Motor neuron (in vitro differentiated cells): ENCODE measurements at regions not wholly inside any gene's neighbourhood (a gene's known extent, or its start where the extent isn't known, plus 50 kb on each side); places are given as distances from the start of the nearest gene placed in this dataset.

ENCODE experiments used
- ATAC-seq, 8 experiments: fragments of 200-7000 bp; cut with Tn5 transposase; replicated peaks in 6 of 8; 2 replicates each; pipeline ENCODE4 v1.8.0; 2021; ENCODE audit warnings: mild to moderate bottlenecking in 8 of 8, moderate library complexity in 8 of 8
- H3K27ac ChIP-seq, 2 donors: fragments of 250-450 bp; sonication (Bioruptor Pico); 2 replicates each; pipeline ENCODE4 v1.9.0; 2021; ENCODE audit warnings: antibody characterized with exemption in 2 of 2, mild to moderate bottlenecking in 2 of 2, moderate library complexity in 1 of 2
- H3K4me1 ChIP-seq, 2 donors: fragments of 250-450 bp; sonication (Bioruptor Pico); replicated peaks in 1 of 2; 2 replicates each; pipeline ENCODE4 v1.6.1; 2021; ENCODE audit warnings: antibody characterized with exemption in 2 of 2, mild to moderate bottlenecking in 2 of 2, moderate library complexity in 1 of 2
- H3K4me3 ChIP-seq, 5 donors: fragments of 250-450 bp; sonication (Bioruptor Pico); 2 replicates each; pipeline ENCODE4 v1.9.0; 2021; ENCODE audit warnings: antibody characterized with exemption in 5 of 5, mild to moderate bottlenecking in 5 of 5, moderate library complexity in 4 of 5
- WGBS, 10 experiments: fragments of 450-650 bp; shearing (Covaris generic); methylation state at CpG; one replicate each; pipeline ENCODE4 v1.0.0; 2022; 5-methylcytosine and 5-hydroxymethylcytosine counted together
- in situ Hi-C, 9 experiments: fragments of 400-800 bp; cut with MboI; loops; one replicate each; pipeline ENCODE4 v1.15.0; 2021; ENCODE audit warnings: low sequenced_read_pairs in 9 of 9, low pct_unique_long_range_greater_than_20kb in 2 of 9; ENCODE audit not compliant: unreplicated experiment in 9 of 9

DNA sequence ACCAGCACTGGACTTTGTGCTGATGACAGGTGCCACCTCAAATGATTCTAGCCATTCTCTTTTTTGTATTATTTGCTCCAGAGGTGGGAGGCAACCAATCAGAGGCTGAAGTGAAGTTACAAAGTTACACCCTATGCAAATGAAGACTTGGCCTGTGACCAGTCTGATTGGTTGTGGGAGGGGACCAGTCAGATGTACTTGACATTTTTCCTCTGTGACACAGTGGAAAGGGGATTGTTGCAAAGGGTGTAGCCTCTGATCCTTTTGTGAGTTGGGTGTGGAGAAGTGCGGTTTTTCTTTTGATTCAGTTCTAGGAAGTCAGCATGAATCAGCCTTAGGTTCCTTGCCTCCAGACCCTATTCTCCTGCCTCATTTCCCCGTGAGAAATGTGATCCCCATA lies 244.0 kb downstream of the ARL6IP6 start:
- peaks cover 0 to 2% of the 10 kb centered on the region in 2 donors for H3K4me1 ChIP-seq
- in situ Hi-C loops: no loop called here
- 0 to 100% (median 64%) methylated on average over 1 to 2 of the region's 2 CpGs; no CpG with 5 or more reads in 6 of the 10 experiments for WGBS, 10 experiments

DNA sequence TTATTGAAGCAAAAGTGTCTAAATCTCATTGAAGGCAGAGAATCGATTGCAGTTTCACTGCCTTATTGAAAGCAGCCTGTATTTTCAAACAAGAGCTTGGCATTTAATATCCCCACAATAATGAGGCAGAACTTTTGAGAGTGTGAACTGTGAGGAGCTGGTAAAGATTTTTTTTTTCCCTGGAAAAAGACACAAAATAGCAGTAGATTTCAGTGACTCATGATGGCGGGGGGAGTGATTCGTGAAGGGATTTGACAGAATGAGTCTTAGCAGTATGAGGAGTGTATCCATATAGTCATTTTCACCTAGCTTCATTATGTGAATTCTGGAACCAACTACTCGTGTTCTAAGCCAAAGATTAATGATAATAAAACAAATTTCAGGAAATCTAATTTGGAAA lies 242.9 kb downstream of the ARL6IP6 start:
- Histone ChIP-seq H3K4me1 (peaks cover 0 to 2% of the 10 kb centered on the region in 2 donors), H3K4me3 (no peak overlapping the region), H3K27ac (no peak overlapping the region)
- in situ Hi-C loops: no loop called here
- 15 to 92% (median 71%) methylated on average over 2 to 4 of the region's 4 CpGs for WGBS, 10 experiments
- ATAC-seq: no peak

More for the DNA sequence above, 244.0 kb downstream of the ARL6IP6 start:
- peak in 2 of 8 experiments; percentile 97 for ATAC-seq
- Histone ChIP-seq H3K27ac (no peak overlapping the region), H3K4me3 (no peak overlapping the region)

DNA sequence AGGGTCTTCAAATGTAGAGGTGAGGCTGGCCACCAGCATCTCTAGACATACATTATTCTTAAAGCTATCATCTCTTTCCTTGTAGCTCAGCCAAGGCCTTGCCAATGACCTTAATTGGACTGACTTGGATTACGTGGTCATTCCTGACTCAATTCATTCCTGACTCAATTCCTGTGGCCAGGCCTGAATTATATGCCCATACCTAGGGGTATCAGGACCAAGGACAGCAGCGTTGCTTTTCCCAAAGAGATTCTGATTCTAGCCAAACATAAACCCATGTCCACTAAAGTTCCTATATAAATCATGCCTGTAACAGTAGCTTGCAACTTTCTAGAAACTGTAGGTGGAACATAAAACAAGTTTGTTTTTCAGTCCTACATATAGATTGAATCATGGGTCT lies 231.7 kb downstream of the ARL6IP6 start:
- Histone ChIP-seq H3K4me1 (no peaks in the 10 kb centered on the region), H3K4me3 (no peak overlapping the region), H3K27ac (no peak overlapping the region)
- in situ Hi-C loops: no loop called here
- ATAC-seq: peak in 2 of 8 experiments; percentile 22 to 34
- 0 to 100% (median 43%) methylated on average over 1 to 2 of the region's 2 CpGs; no CpG with 5 or more reads in 2 of the 10 experiments for WGBS, 10 experiments

DNA sequence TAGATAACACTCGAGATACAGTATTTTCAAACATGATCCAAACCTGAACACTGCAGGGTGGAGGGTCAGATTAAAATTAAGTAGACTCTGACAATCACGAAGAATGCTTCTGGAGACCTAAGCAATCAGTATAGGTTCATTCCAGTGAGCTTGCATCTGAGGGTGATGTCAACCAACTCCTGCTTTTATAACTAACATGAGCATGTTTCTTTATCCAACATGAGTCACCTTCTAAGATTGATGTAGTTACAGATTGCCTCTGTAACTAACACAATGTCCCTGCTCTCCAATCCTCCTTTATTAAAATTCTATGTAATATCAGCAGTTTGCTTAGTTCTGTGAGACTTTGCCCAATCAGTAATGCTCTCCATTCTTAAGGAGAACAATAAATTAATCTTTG lies 225.7 kb downstream of the ARL6IP6 start:
- in situ Hi-C loops: no loop called here
- peak in 7 of 8 experiments; percentile 51 to 99 (median 96) for ATAC-seq
- WGBS, 10 experiments: 0 to 84% (median 50%) methylated on average over 1 to 2 of the region's 2 CpGs; no CpG with 5 or more reads in 1 of the 10 experiments
- Histone ChIP-seq H3K27ac (no peak overlapping the region), H3K4me1 (no peaks in the 10 kb centered on the region), H3K4me3 (no peak overlapping the region)

DNA sequence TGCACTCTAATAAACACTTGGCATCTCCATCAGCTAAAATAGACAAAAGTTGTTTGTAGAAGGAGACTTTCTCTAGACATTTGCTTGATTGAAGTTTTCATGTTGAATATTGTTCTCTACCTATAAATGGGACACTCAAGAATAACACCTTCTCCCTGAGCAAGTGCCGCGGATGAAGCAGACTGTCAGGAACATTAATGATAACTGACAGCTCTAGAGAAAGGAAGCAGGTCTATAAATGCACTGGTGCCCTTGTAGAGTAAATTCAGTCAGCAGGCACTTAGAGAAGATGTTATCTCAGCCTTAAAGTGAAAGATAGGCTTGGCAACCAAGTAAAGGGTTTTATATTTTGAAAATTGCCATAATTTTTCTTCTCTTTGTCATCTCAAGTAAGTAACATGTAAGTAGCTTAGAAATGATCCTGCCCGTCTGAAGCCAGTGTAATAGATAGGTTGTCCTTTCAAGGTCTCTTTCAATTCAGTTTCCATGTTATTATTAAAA lies 224.6 kb downstream of the ARL6IP6 start:
- no peak overlapping the region for H3K4me3 ChIP-seq
- in situ Hi-C loops: no loop called here
- no peaks in the 10 kb centered on the region for H3K4me1 ChIP-seq
- H3K27ac ChIP-seq: no peak overlapping the region
- ATAC-seq: no peak
- WGBS, 10 experiments: 35 to 100% (median 70%) methylated on average over 1 to 3 of the region's 3 CpGs; no CpG with 5 or more reads in 2 of the 10 experiments

DNA sequence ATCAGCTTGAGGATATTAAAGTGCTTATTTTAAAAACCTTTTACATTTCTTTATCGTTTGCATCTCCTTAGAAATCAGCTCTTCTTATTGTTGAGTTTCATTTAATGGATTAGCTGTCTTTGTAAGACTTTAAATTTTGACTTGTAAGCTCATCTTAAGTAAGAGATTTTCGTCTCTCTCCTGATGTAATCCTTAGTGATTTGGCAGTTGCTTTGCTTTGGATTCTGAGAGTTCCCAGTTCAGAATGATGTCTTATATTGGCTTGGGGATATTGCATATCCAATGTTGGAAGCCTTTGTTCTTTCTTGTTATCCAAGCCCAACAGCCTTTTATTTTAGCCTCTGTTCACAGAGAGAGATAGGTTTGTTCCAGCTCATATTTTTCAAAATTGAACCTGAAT lies 212.1 kb downstream of the ARL6IP6 start:
- Histone ChIP-seq H3K4me3 (no peak overlapping the region), H3K27ac (no peak overlapping the region), H3K4me1 (no peaks in the 10 kb centered on the region)
- in situ Hi-C loops: no loop called here
- ATAC-seq: no peak
- WGBS, 10 experiments: 9 to 100% (median 77%) methylated on average over 2 of the region's 2 CpGs; no CpG with 5 or more reads in 1 of the 10 experiments

DNA sequence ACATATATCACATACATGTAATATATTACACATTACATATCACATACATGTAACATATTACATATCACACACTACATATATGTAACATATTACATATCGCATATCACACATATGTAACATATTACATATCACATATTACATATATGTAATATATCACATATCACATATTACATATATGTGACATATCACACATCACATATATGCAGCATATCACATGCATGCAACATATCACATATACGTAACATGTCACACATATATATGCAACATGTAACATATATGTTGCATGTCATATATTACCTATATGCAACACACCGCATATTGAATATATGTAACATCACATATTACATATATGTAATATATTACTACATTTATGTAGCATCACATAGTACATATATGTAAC lies 211.2 kb downstream of the ARL6IP6 start:
- Histone ChIP-seq H3K27ac (no peak overlapping the region), H3K4me1 (no peaks in the 10 kb centered on the region), H3K4me3 (no peak overlapping the region)
- 73 to 100% (median 100%) methylated on average over 1 to 3 of the region's 3 CpGs; no CpG with 5 or more reads in 3 of the 10 experiments for whole genome bisulfite sequencing, 10 experiments
- ATAC-seq: no peak
- in situ Hi-C loops: no loop called here

DNA sequence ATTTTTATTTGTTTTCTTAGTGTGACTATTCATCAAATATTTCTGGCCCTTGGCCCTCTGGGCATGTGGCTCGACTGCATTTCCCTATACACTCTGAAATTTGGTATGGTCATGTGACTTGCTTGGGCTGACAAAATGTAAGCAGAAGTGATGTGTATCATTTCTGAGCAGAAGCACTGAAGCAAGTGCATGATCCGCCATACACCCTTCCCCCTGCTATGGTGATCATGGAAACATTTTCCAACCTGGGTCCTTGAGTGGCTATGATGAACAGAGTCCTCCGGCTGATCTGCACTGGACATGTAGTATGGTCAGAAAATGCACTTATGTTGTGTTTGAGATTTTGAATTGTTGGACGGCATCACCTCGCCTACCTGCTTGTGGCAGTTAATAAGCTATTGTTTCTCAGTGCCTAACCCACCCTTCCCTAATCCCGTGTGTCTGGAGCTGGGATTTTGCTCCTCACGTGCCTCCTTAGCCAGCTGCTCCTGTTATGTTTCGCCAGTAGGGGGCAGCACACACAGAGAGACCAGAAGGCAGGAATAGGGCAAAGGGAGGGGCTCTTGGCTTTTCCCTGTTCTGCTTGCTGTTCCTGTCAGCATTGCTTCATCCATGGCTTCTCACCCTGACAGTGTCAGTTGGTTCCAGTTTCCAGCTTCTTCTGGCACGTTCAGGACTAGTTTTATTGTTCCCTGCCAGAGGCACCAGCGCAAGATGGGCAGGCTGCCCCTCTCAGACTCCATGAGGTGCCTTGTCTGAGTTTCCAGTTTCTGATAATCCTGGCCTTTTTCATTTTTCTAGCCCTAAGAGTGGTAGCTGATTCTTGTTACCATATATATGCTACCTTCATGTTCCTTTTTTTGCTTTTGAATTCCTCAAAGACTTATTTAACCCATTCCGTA lies 207.4 kb downstream of the ARL6IP6 start:
- Histone ChIP-seq H3K4me1 (no peaks in the 10 kb centered on the region), H3K27ac (no peak overlapping the region), H3K4me3 (no peak overlapping the region)
- 24 to 74% (median 59%) methylated on average over 3 to 10 of the region's 11 CpGs; no CpG with 5 or more reads in 1 of the 10 experiments for WGBS, 10 experiments
- in situ Hi-C loops: no loop called here
- peak; percentile 96 to 99 (median 98) for ATAC-seq

DNA sequence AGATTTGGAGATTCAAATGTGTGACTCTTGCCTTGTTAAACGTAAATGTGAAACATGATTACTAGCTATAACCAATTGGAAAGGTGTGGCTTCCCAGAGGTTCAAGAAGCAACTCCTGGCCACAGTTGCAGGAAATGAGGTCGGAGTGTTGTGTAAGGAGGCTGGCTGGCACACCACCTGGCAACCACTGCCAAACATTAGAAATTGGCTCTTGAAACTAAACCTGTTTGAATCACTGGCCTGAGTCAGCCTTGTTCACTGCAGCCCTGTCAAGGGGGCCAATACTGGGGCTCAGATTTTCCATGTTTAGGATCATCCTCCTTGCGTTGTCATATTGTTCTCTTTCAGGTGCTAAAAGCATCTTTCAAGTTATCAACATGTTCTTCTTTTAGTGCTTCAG lies 206.3 kb downstream of the ARL6IP6 start:
- WGBS, 10 experiments: 34 to 100% (median 93%) methylated on average over 1 to 3 of the region's 3 CpGs; no CpG with 5 or more reads in 3 of the 10 experiments
- no peak overlapping the region for H3K4me3 ChIP-seq
- no peaks in the 10 kb centered on the region for H3K4me1 ChIP-seq
- in situ Hi-C loops: loop anchor here in 1 of 9 experiments (25.0 kb wide), 1 partner anchor 187 kb away; no protein-coding TSS in a partner anchor
- no peak for ATAC-seq
- no peak overlapping the region for H3K27ac ChIP-seq

DNA sequence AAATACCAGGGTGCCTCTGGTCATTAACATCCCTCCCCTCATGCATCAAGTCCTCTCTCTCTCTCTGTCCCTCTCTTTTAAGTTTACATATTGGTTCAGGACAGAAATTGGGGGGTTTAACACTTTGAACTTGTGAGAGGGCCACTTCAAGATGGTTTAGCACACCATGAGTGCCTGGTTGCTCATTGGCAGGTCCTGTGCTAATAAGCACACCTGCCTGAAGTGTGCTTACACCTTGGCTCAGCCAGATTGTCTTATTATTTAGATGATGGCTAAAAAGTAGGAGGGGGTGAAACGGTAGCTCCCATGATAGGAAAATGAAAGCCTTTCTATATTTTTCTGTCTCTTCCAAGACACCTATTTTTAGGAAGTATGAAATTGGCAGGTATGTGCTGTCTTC lies 205.8 kb downstream of the ARL6IP6 start:
- Histone ChIP-seq H3K4me3 (no peak overlapping the region), H3K27ac (no peak overlapping the region), H3K4me1 (no peaks in the 10 kb centered on the region)
- in situ Hi-C loops: loop anchor here in 1 of 9 experiments (25.0 kb wide), 1 partner anchor 187 kb away; no protein-coding TSS in a partner anchor
- no peak for ATAC-seq
- WGBS, 10 experiments: 33 to 100% (median 62%) methylated on average over 1 of the region's 1 CpG; no CpG with 5 or more reads in 4 of the 10 experiments

DNA sequence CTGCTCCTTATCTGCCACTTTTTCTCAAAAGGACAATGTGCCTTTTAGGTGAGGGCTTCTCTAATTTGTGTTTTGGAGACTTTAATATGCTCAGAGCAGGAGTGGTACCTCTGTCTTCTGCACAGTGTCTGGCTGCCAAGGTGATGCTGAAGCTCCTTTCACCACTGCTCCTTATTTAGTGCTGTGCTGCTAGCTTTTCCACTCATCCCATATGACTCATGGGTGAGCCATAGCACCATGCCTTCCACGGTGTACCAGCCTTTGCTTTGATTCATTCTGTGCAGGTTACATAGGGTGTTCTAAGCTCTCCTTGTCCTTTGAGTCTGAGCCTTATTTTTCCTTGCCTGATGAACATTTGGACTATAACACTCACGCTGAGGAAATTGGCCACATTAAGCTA lies 202.4 kb downstream of the ARL6IP6 start:
- no peak overlapping the region for H3K4me3 ChIP-seq
- H3K27ac ChIP-seq: no peak overlapping the region
- no peaks in the 10 kb centered on the region for H3K4me1 ChIP-seq
- 0 to 86% (median 61%) methylated on average over 1 to 2 of the region's 2 CpGs; no CpG with 5 or more reads in 1 of the 10 experiments for WGBS, 10 experiments
- in situ Hi-C loops: loop anchor here in 1 of 9 experiments (25.0 kb wide), 1 partner anchor 184 kb away; no protein-coding TSS in a partner anchor
- peak in 6 of 8 experiments; percentile 47 to 95 (median 62) for ATAC-seq

DNA sequence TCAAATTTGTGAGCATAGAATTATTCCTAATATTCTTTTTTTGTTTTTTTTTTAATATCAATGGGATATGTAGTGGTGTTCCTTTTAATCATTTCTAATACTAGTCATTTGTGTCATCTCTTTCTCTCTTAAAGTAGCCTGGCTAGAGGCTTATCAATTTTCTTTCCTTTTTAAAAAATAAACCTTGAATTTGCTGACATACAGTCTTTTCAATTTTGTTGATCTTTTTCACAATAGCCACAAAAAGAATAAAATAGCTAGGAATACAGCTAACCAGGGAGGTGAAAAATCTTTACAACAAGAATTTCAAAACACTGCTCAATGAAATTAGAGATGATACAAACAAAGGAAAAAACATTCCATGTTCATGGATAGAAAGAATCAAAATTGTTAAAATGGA lies 192.6 kb downstream of the ARL6IP6 start:
- in situ Hi-C loops: loop anchor here in 1 of 9 experiments (25.0 kb wide), 1 partner anchor 174 kb away; no protein-coding TSS in a partner anchor
- Histone ChIP-seq H3K4me1 (no peaks in the 10 kb centered on the region), H3K4me3 (no peak overlapping the region), H3K27ac (no peak overlapping the region)
- no peak for ATAC-seq

DNA sequence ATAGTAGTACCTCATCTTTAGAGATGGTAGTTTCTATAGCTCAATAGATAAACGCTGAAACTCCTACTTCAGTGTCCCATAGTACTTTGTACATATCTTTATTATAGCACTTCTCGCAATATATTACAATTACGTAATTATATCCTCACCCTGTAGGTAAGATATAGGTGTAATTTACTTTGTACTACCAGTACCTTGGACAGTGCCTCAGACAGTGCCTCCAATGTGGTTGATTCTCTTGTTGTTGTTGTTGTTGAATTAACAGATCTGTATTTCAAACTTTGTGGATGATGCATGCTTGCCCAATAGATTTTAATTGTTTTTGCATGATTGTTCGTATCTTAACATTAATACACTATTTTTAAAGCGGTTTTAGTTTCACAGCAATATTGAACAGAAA lies 188.6 kb downstream of the ARL6IP6 start:
- no peak for ATAC-seq
- WGBS, 10 experiments: 14 to 94% (median 68%) methylated on average over 3 to 5 of the region's 5 CpGs; no CpG with 5 or more reads in 1 of the 10 experiments
- Histone ChIP-seq H3K4me3 (no peak overlapping the region), H3K4me1 (no peaks in the 10 kb centered on the region), H3K27ac (no peak overlapping the region)
- in situ Hi-C loops: loop anchor here in 1 of 9 experiments (25.0 kb wide), 1 partner anchor 170 kb away; no protein-coding TSS in a partner anchor
